ENCODE measurements at regions not wholly inside any gene's neighbourhood (a gene's known extent, or its start where the extent isn't known, plus 50 kb on each side); places are given as distances from the start of the nearest gene placed in this dataset.

- no peaks in the 10 kb centered on the region for H3K9me1 ChIP-seq (ENCODE audit: insufficient read depth, low read length)
- no peak overlapping the region for H2BK15ac ChIP-seq (ENCODE audit: low read depth, low read length)
- no peak overlapping the region for H3K9ac ChIP-seq (ENCODE audit: low read depth, low read length)
- H3K9me3 ChIP-seq (ENCODE audit: control insufficient read depth, insufficient read depth, low read length): peaks cover 2% of the 10 kb centered on the region
- H3K27ac ChIP-seq (ENCODE audit: insufficient read depth, low read length): no peak overlapping the region
- no peak overlapping the region for H4K5ac ChIP-seq (ENCODE audit: low read depth, low read length)
- H2BK20ac ChIP-seq (ENCODE audit: low read depth, low read length): no peak overlapping the region
- no peak overlapping the region for H3K56ac ChIP-seq (ENCODE audit: extremely low read depth, insufficient read depth, low read length)
- no peak overlapping the region for H3K14ac ChIP-seq (replicated peaks; ENCODE audit: low read depth, low read length)
- TF ChIP-seq RCOR1 (IDR thresholded peaks at IDR 0.05; ENCODE audit: insufficient replicate concordance, low read length): no peak
- no peak for TF ChIP-seq MAFK (IDR thresholded peaks at IDR 0.05; ENCODE audit: low read depth, low read length)
- TF ChIP-seq FOS (IDR thresholded peaks at IDR 0.05; ENCODE audit: low read depth, low read length): no peak
- no peak for TF ChIP-seq NFE2L2 (IDR thresholded peaks at IDR 0.05; ENCODE audit: low read depth, low read length)
- no peak for TF ChIP-seq MXI1 (IDR thresholded peaks at IDR 0.05; ENCODE audit: borderline replicate concordance, low read depth, low read length)
- TF ChIP-seq, protein P1, sequence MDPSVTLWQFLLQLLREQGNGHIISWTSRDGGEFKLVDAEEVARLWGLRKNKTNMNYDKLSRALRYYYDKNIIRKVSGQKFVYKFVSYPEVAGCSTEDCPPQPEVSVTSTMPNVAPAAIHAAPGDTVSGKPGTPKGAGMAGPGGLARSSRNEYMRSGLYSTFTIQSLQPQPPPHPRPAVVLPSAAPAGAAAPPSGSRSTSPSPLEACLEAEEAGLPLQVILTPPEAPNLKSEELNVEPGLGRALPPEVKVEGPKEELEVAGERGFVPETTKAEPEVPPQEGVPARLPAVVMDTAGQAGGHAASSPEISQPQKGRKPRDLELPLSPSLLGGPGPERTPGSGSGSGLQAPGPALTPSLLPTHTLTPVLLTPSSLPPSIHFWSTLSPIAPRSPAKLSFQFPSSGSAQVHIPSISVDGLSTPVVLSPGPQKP (IDR thresholded peaks at IDR 0.05; ENCODE audit: borderline replicate concordance, low read depth, low read length): no peak
- no peak overlapping the region for H2AK9ac ChIP-seq (replicated peaks; ENCODE audit: low read depth, low read length, poor library complexity)
- POLR2A ChIA-PET (ENCODE audit: unreplicated experiment): no interaction called here
- H3K79me1 ChIP-seq (ENCODE audit: low read depth in 1 of 2, low read length in 2 of 2): no peaks in the 10 kb centered on the region
- H2AFZ ChIP-seq (replicated peaks; ENCODE audit: low read length, poor library complexity): no peak overlapping the region
- no peak overlapping the region for H2BK120ac ChIP-seq (ENCODE audit: low read depth, low read length)
- in situ Hi-C loops (cut with MboI; ENCODE audit: low sequenced_read_pairs): no loop called here
- intact Hi-C loops (cut with micrococcal nuclease): no loop called here
- no peak overlapping the region for H4K91ac ChIP-seq (ENCODE audit: insufficient read depth, low read depth, low read length)
- no peak overlapping the region for H3K23ac ChIP-seq (ENCODE audit: low read depth, low read length)
- peaks cover 3% of the 10 kb centered on the region; the same call in 1 of the 2 replicates for H3K27me3 ChIP-seq (ENCODE audit: control insufficient read depth, insufficient read depth, low read length)
- dilution Hi-C loops (cut with HindIII; ENCODE audit: low sequenced_read_pairs, unreplicated experiment): no loop called here
- CTCF ChIA-PET: no interaction called here
- H3K4ac ChIP-seq (ENCODE audit: low read depth, low read length): no peak overlapping the region
- DNase-seq: no peak
- no peak overlapping the region for H3K4me3 ChIP-seq (ENCODE audit: insufficient read depth, low read depth, low read length)
- 67% methylated on average over 1 of the region's 6 CpGs; no CpG with 5 or more reads in 1 of the 2 experiments for WGBS, 2 experiments (ENCODE audit: extremely low coverage in 2 of 2, insufficient read length in 1 of 2)
- no peak overlapping the region for H3K18ac ChIP-seq (ENCODE audit: low read depth, low read length)
- no peak overlapping the region for H2AK5ac ChIP-seq (ENCODE audit: low read depth, low read length)
- ATAC-seq (ENCODE audit: low read depth): no peak
- H3K4me1 ChIP-seq (ENCODE audit: control insufficient read depth, insufficient read depth, low read length): 0 out of 2 replicates have a peak, but pooled peaks cover 2% of the 10 kb centered on the region
- no TSS peak for BruUV-seq (replicated peaks)
- H4K8ac ChIP-seq (ENCODE audit: low read depth in 2 of 2, low read length in 2 of 2): no peak overlapping the region
- H2BK5ac ChIP-seq (ENCODE audit: low read depth, low read length, poor library complexity, severe bottlenecking): no peak overlapping the region
- H3K4me2 ChIP-seq (ENCODE audit: low read depth, low read length): no peak overlapping the region
- H3K36me3 ChIP-seq (ENCODE audit: control insufficient read depth, insufficient read depth, low read length): no peaks in the 10 kb centered on the region
- no peaks in the 10 kb centered on the region for H4K20me1 ChIP-seq (ENCODE audit: insufficient read depth, low read length)
Observed at GRCh38 chr3:188099907-188100306, 54.0 kb upstream of the LPP start.

Data from IMR-90 (cell line).